LNCAP (cell line): ENCODE measurements at regions not wholly inside any gene's neighbourhood (a gene's known extent, or its start where the extent isn't known, plus 50 kb on each side); places are given as distances from the start of the nearest gene placed in this dataset.

Experiments used
- TF ChIP-seq, protein P1 (sequence below): fragments of 450-650 bp; IDR thresholded peaks from 2 replicates; pipeline ENCODE4 v1.5.1; 2017; ENCODE audit warnings: mild to moderate bottlenecking

DNA sequence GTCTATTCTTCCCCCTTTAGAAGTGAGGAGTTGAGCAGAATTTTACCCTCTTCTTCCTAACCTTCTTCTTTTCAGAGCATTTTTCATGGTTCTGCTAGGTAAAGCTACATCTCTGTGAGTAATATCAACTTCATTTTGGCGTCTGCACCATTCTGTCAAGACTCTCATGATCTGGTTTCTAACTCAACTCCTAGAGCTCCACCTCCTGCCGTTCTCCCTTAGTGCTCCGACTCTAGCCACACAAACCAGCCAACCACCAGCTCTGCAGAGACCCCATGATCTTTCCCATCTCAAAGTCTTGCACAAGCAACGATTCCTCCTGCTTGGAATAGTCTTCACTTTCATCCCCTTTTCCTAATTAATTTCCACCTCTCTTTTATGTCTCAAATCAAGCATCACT, 193.9 kb upstream of the TMC3 start:
- TF ChIP-seq, protein P1, sequence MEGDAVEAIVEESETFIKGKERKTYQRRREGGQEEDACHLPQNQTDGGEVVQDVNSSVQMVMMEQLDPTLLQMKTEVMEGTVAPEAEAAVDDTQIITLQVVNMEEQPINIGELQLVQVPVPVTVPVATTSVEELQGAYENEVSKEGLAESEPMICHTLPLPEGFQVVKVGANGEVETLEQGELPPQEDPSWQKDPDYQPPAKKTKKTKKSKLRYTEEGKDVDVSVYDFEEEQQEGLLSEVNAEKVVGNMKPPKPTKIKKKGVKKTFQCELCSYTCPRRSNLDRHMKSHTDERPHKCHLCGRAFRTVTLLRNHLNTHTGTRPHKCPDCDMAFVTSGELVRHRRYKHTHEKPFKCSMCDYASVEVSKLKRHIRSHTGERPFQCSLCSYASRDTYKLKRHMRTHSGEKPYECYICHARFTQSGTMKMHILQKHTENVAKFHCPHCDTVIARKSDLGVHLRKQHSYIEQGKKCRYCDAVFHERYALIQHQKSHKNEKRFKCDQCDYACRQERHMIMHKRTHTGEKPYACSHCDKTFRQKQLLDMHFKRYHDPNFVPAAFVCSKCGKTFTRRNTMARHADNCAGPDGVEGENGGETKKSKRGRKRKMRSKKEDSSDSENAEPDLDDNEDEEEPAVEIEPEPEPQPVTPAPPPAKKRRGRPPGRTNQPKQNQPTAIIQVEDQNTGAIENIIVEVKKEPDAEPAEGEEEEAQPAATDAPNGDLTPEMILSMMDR: no peak

DNA sequence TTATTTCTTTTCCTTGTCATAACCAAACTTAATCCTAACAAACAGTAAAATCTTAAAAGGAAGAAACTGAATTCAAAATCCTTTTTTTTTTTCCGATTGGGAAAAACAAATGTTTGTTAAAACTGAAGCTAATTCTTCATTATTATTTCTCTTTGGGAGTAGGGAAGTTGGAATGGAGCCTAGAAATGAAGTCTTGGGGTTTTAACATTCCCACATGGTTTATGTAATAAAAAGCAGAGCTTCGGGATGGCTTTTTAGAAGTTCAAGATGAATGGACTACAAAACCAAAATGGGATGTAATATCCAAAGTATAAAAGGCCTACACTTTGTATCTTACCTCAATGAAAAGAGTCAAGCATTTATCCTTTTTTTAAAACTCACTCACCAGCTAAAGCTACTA, 189.0 kb upstream of the TMC3 start:
- TF ChIP-seq, protein P1: no peak

DNA sequence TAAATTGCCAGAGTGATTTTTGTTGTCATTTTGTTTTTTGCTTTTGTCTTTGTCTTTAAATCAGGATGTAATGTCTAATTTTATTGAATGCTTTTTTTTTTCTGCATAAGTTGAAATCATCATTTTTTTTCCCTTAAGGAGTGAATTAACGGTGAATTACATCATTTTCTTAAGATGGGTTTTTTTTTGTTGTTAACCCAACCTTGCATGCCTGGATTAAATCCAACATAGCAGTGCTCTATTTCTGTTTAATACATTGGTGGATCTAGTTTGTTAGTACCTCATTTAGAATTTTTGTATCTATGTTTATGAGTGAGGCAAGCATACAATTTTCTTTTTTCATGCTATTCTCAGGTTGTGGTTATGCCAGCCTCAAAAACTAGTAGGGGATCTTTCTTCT, 186.4 kb upstream of the TMC3 start:
- TF ChIP-seq, protein P1: no peak

DNA sequence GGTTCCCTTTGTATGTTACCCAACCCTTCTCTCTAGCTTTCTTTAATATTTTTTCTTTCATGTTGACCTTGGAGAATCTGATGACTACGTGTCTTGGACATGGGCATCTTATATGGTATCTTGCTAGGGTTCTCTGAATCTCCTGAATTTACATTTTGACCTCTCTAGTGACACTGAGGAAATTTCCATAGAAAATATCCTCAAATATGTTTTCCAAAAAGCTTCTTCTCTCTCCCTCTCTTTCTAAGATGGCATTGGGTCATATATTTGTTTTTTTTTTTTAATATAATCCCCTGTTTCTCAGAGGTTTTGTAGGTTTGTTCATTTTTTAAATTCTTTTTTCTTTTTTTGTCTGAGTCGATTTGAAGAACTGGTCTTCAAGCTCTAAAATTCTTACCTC, 184.0 kb upstream of the TMC3 start:
- TF ChIP-seq, protein P1: no peak

DNA sequence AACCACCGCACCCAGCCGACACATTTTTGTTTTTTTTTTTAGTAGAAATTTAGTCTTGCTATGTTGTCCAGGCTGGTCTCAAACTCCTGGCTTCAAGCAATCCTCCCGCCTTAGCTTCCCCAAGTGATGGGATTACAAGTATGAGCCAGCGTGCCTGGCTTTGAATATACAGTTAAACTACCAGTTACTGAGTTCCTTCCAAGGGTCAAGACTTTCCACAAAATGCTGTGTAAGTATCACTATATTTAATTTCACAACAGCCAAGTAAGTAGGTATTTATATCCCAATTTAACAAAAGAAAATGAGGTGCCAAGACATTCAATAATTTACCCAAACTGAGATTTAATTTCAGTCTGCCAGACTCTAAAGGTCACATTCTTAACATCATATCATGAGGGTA, 181.3 kb upstream of the TMC3 start:
- TF ChIP-seq, protein P1: no peak

DNA sequence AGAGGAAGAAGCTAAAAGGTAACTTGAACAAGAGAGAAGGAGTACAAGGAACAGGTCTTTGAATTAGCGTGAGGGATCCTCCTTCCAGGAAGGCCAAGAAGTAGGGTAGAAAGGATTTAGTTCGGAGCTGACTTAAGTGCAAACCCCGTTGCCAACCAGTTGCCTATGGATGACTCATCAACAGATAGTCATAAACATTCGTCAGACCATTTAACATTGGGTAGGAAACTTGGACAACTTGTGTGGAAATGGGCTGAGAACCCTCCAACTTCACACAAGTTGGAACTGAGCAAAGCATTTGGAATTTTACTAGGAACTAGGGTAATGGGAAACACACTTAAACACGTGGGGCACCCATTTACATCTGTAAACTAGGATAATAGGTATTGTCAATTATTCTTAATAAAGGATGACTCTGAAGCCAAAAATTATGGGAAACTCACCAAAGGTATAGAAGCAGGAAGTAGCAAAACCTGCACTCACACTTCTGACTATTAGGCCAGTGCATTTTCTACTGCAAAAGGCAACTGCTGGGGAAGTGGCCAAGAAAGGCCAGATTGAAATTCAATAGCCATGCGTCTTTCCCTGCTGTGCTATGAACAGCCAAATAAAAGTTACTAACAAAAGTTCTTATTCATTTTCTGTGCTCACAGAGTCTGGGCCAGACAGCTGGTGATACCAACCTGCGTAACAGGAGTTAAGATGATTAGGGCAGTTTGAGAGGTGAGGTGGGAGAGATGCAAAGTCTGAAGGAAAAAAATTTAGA, 174.5 kb upstream of the TMC3 start:
- TF ChIP-seq, protein P1: no peak

DNA sequence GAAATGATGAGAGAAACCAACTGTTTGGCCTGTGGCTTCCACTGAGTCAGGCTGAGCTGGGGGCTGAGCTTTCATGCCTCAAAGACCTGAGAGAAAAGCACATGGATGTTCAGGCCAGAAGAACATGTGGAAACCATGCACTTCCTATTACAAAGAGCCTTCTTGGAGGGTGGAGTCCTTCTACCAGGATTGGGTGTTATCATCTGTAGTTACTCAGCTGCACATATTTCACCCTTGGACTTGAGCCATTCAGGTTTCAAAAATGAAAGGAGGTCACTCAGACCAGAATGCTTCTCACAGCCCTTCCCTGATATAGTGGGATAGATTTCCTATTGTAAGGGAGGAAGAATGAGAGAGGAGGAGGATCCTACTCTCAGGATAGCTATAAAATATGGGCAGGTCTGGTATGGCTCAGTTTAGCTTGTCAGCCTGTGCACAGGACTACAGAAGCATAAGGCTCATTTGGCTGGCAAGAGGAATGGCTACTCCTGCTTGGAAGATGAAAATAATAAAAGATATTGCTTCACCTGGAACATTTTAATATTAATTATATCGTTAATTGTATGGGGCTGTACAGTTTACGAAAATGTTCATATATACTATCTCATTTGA, 173.6 kb upstream of the TMC3 start:
- TF ChIP-seq, protein P1: no peak
